ENCODE measurements at regions not wholly inside any gene's neighbourhood (a gene's known extent, or its start where the extent isn't known, plus 50 kb on each side); places are given as distances from the start of the nearest gene placed in this dataset.

DNA sequence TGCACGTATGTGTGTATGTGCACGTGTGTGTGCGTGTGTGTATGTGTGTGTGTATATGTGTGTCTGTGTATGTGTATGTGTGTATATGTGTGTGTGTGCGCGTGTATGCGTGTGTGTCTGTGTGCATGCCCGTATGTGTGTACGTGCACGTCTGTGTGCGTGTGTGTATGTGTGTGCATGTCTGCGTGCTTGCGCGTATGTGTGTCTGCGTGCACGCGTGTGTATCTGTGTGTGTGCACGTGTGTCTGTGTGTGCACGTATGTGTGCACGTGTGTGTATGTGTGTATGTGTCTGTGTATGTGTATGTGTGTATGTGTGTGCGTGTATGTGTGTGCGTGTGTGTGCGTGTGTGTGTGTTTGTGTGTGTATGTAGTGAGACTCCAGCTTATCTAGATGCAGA lies 97.5 kb upstream of the SPATS2L start:
- Mint-ChIP-seq H3K27me3 (ENCODE audit: low read depth, unreplicated experiment) (no peaks in the 10 kb centered on the region), H3K9me3 (ENCODE audit: unreplicated experiment) (peaks cover 5% of the 10 kb centered on the region), H3K4me3 (ENCODE audit: unreplicated experiment) (no peak overlapping the region), H3K27ac (ENCODE audit: unreplicated experiment) (no peak overlapping the region), H3K4me1 (ENCODE audit: low read depth, unreplicated experiment) (peaks cover 9% of the 10 kb centered on the region), H3K36me3 (ENCODE audit: low read depth, unreplicated experiment) (no peaks in the 10 kb centered on the region)
- no peak overlapping the region for H3K4me2 ChIP-seq (ENCODE audit: low read length)
- H3K4me3 ChIP-seq (ENCODE audit: insufficient read depth, low read depth, low read length), result no peak overlapping the region
- no peaks in the 10 kb centered on the region for H3K4me1 ChIP-seq (ENCODE audit: insufficient read depth, low read length)
- no peak overlapping the region for H2AFZ ChIP-seq (ENCODE audit: low read depth, low read length)
- H3K9me3 ChIP-seq (ENCODE audit: insufficient read depth, low read depth, low read length), result no peaks in the 10 kb centered on the region
- no peak for DNase-seq (ENCODE audit: low read depth)
- TF ChIP-seq CTCF (IDR thresholded peaks at IDR 0.05; ENCODE audit: insufficient read depth, low read depth, low read length) (no peak), EZH2 (IDR thresholded peaks at IDR 0.05; ENCODE audit: insufficient read depth, low read length) (no peak)
- H4K20me1 ChIP-seq (ENCODE audit: insufficient read depth, low read length), result no peaks in the 10 kb centered on the region
- no peaks in the 10 kb centered on the region for H3K79me2 ChIP-seq (ENCODE audit: insufficient read depth, low read length)
- H3K36me3 ChIP-seq (ENCODE audit: insufficient read depth, low read length), result no peaks in the 10 kb centered on the region
- no peak overlapping the region for H3K9ac ChIP-seq (ENCODE audit: low read length)
- H3K27me3 ChIP-seq (ENCODE audit: insufficient read depth, low read length), result peaks cover 4% of the 10 kb centered on the region
- no peak for FAIRE-seq
- H3K27ac ChIP-seq (ENCODE audit: low read depth, low read length), result no peak overlapping the region

- FAIRE-seq (no peak), DNase-seq (ENCODE audit: low read depth) (no peak)
- Mint-ChIP-seq H3K27me3 (ENCODE audit: low read depth, unreplicated experiment) (no peaks in the 10 kb centered on the region), H3K4me1 (ENCODE audit: low read depth, unreplicated experiment) (peaks cover 9% of the 10 kb centered on the region), H3K9me3 (ENCODE audit: unreplicated experiment) (peaks cover 2% of the 10 kb centered on the region), H3K27ac (ENCODE audit: unreplicated experiment) (no peak overlapping the region), H3K4me3 (ENCODE audit: unreplicated experiment) (no peak overlapping the region), H3K36me3 (ENCODE audit: low read depth, unreplicated experiment) (no peaks in the 10 kb centered on the region)
- no peaks in the 10 kb centered on the region for H3K79me2 ChIP-seq (ENCODE audit: insufficient read depth, low read length)
- H2AFZ ChIP-seq (ENCODE audit: low read depth, low read length), result no peak overlapping the region
- H4K20me1 ChIP-seq (ENCODE audit: insufficient read depth, low read length), result no peaks in the 10 kb centered on the region
- H3K4me2 ChIP-seq (ENCODE audit: low read length), result no peak overlapping the region
- peaks cover 4% of the 10 kb centered on the region for H3K27me3 ChIP-seq (ENCODE audit: insufficient read depth, low read length)
- no peak overlapping the region for H3K27ac ChIP-seq (ENCODE audit: low read depth, low read length)
- H3K4me3 ChIP-seq (ENCODE audit: insufficient read depth, low read depth, low read length), result no peak overlapping the region
- H3K9ac ChIP-seq (ENCODE audit: low read length), result no peak overlapping the region
- no peaks in the 10 kb centered on the region for H3K4me1 ChIP-seq (ENCODE audit: insufficient read depth, low read length)
- TF ChIP-seq EZH2 (IDR thresholded peaks at IDR 0.05; ENCODE audit: insufficient read depth, low read length) (no peak), CTCF (IDR thresholded peaks at IDR 0.05; ENCODE audit: insufficient read depth, low read depth, low read length) (no peak)
- no peaks in the 10 kb centered on the region for H3K36me3 ChIP-seq (ENCODE audit: insufficient read depth, low read length)
- no peaks in the 10 kb centered on the region for H3K9me3 ChIP-seq (ENCODE audit: insufficient read depth, low read depth, low read length)
Measured at GRCh38 chr2:200211643-200212042, 94.8 kb upstream of the SPATS2L start.

GRCh38 chr2:200212862-200213425 lies 93.5 kb upstream of the SPATS2L start:
- no peaks in the 10 kb centered on the region for H3K36me3 ChIP-seq (ENCODE audit: insufficient read depth, low read length)
- H3K27ac Mint-ChIP-seq (ENCODE audit: unreplicated experiment), result no peak overlapping the region
- no peaks in the 10 kb centered on the region for H4K20me1 ChIP-seq (ENCODE audit: insufficient read depth, low read length)
- no peaks in the 10 kb centered on the region for H3K27me3 Mint-ChIP-seq (ENCODE audit: low read depth, unreplicated experiment)
- H3K36me3 Mint-ChIP-seq (ENCODE audit: low read depth, unreplicated experiment), result no peaks in the 10 kb centered on the region
- H3K4me2 ChIP-seq (ENCODE audit: low read length), result no peak overlapping the region
- no peak overlapping the region for H3K4me3 ChIP-seq (ENCODE audit: insufficient read depth, low read depth, low read length)
- H3K79me2 ChIP-seq (ENCODE audit: insufficient read depth, low read length), result no peaks in the 10 kb centered on the region
- peaks cover 4% of the 10 kb centered on the region for H3K27me3 ChIP-seq (ENCODE audit: insufficient read depth, low read length)
- FAIRE-seq (no peak), DNase-seq (ENCODE audit: low read depth) (no peak)
- H3K4me3 Mint-ChIP-seq (ENCODE audit: unreplicated experiment), result no peak overlapping the region
- no peak overlapping the region for H3K9ac ChIP-seq (ENCODE audit: low read length)
- H3K9me3 ChIP-seq (ENCODE audit: insufficient read depth, low read depth, low read length), result no peaks in the 10 kb centered on the region
- H3K4me1 ChIP-seq (ENCODE audit: insufficient read depth, low read length), result no peaks in the 10 kb centered on the region
- TF ChIP-seq EZH2 (IDR thresholded peaks at IDR 0.05; ENCODE audit: insufficient read depth, low read length), result no peak
- TF ChIP-seq CTCF (IDR thresholded peaks at IDR 0.05; ENCODE audit: insufficient read depth, low read depth, low read length), result no peak
- H3K4me1 Mint-ChIP-seq (ENCODE audit: low read depth, unreplicated experiment), result peaks cover 9% of the 10 kb centered on the region
- no peak overlapping the region for H2AFZ ChIP-seq (ENCODE audit: low read depth, low read length)
- H3K9me3 Mint-ChIP-seq (ENCODE audit: unreplicated experiment), result no peaks in the 10 kb centered on the region
- no peak overlapping the region for H3K27ac ChIP-seq (ENCODE audit: low read depth, low read length)

Measured in astrocyte (in vitro differentiated cells and primary cell).